ENCODE measurements at regions not wholly inside any gene's neighbourhood (a gene's known extent, or its start where the extent isn't known, plus 50 kb on each side); places are given as distances from the start of the nearest gene placed in this dataset.

DNA sequence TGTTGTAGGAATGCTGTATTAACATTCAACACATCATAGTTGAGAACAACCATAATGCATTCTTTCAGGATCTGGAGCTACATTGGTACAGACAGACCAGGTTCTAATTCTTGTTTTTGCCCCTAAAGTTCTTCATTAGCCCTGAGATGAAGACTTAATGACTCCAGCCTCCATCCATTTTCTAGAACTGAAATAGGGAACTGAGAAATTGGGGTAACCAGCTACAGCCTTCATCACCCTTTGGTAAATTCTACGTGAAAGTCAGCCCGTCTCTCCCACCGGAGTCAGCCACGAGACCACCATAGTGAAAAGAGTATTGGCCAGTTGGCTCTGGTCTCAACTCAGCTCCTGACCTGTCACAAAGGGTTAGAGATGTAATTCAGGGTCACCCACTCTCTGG is 164.0 kb downstream of the NUAK1 start:
- FAIRE-seq = no peak
- no peak overlapping the region for H2AFZ ChIP-seq (ENCODE audit: low read length)
- WGBS (ENCODE audit: low lambda C conversion rate) = 66% methylated on average over 4 of the region's 4 CpGs
- ChIA-PET CTCF (ENCODE audit: low intra/inter-chr PET ratio, low total read pairs) (no interaction called here), POLR2A (no interaction called here)
- no peak for ATAC-seq
- H3K4me2 ChIP-seq (ENCODE audit: low read depth, low read length) = no peak overlapping the region
- H3K27ac ChIP-seq (ENCODE audit: extremely low read length, insufficient read depth, low read length) = no peak overlapping the region
- intact Hi-C loops (cut with micrococcal nuclease; ENCODE audit: unreplicated experiment) = no loop called here
- no peaks in the 10 kb centered on the region for H3K27me3 ChIP-seq (ENCODE audit: control insufficient read depth in 1 of 2, insufficient read depth in 2 of 2, low read length in 2 of 2)
- DNase-seq (ENCODE audit: low spot score) = no peak
- in situ Hi-C loops (cut with HindIII; ENCODE audit: extremely low pct_ligation_motif_present, low pct_unique_long_range_greater_than_20kb) = no loop called here
- no peaks in the 10 kb centered on the region for H3K9me3 ChIP-seq (ENCODE audit: low read length)
- BruUV-seq (replicated peaks) = no TSS peak
- no peaks in the 10 kb centered on the region for H3K36me3 ChIP-seq (replicated peaks in 1 of 2; ENCODE audit: control insufficient read depth in 1 of 2, insufficient read depth in 2 of 2, low read length in 2 of 2)
- H3K4me1 ChIP-seq (ENCODE audit: insufficient read depth, low read length) = no peaks in the 10 kb centered on the region
- H4K20me1 ChIP-seq (ENCODE audit: insufficient read depth, low read length) = no peaks in the 10 kb centered on the region
- H3K9ac ChIP-seq (ENCODE audit: insufficient read depth, low read depth, low read length) = no peak overlapping the region
- no peak overlapping the region for H3K4me3 ChIP-seq (replicated peaks in 1 of 3; ENCODE audit: insufficient read depth in 1 of 3, low read depth in 2 of 3, low read length in 3 of 3)
- H3K79me2 ChIP-seq (ENCODE audit: insufficient read depth, low read length) = no peaks in the 10 kb centered on the region
- TF ChIP-seq CHD2 (IDR thresholded peaks at IDR 0.05; ENCODE audit: low read depth, low read length) (no peak), ADNP (CRISPR knock-in tag; IDR thresholded peaks at IDR 0.05) (no peak), ARNT (IDR thresholded peaks at IDR 0.05) (no peak), ZNF264 (CRISPR knock-in tag; IDR thresholded peaks at IDR 0.05) (no peak), BRCA1 (CRISPR knock-in tag; IDR thresholded peaks at IDR 0.05) (no peak), NFKB2 (CRISPR knock-in tag; IDR thresholded peaks at IDR 0.05; ENCODE audit: borderline replicate concordance) (no peak), RXRB (CRISPR knock-in tag; IDR thresholded peaks at IDR 0.05; ENCODE audit: borderline replicate concordance) (no peak), ZNF430 (CRISPR knock-in tag; IDR thresholded peaks at IDR 0.05) (no peak), ZFAT (CRISPR knock-in tag; conservative IDR thresholded peaks at IDR 0.05) (no peak), ZNF431 (CRISPR knock-in tag; IDR thresholded peaks at IDR 0.05; ENCODE audit: borderline replicate concordance, low read depth) (no peak), GPN1 (CRISPR knock-in tag; IDR thresholded peaks at IDR 0.05; ENCODE audit: borderline replicate concordance) (no peak), ZNF652 (CRISPR knock-in tag; IDR thresholded peaks at IDR 0.05; ENCODE audit: borderline replicate concordance, low read depth) (no peak), ZNF407 (CRISPR knock-in tag; IDR thresholded peaks at IDR 0.05; ENCODE audit: not compliant biosample characterization) (no peak)
- TF ChIP-seq, protein P1, sequence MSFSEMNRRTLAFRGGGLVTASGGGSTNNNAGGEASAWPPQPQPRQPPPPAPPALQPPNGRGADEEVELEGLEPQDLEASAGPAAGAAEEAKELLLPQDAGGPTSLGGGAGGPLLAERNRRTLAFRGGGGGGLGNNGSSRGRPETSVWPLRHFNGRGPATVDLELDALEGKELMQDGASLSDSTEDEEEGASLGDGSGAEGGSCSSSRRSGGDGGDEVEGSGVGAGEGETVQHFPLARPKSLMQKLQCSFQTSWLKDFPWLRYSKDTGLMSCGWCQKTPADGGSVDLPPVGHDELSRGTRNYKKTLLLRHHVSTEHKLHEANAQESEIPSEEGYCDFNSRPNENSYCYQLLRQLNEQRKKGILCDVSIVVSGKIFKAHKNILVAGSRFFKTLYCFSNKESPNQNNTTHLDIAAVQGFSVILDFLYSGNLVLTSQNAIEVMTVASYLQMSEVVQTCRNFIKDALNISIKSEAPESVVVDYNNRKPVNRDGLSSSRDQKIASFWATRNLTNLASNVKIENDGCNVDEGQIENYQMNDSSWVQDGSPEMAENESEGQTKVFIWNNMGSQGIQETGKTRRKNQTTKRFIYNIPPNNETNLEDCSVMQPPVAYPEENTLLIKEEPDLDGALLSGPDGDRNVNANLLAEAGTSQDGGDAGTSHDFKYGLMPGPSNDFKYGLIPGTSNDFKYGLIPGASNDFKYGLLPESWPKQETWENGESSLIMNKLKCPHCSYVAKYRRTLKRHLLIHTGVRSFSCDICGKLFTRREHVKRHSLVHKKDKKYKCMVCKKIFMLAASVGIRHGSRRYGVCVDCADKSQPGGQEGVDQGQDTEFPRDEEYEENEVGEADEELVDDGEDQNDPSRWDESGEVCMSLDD (CRISPR knock-in tag; IDR thresholded peaks at IDR 0.05; ENCODE audit: borderline replicate concordance) = no peak
